ENCODE measurements at regions not wholly inside any gene's neighbourhood (a gene's known extent, or its start where the extent isn't known, plus 50 kb on each side); places are given as distances from the start of the nearest gene placed in this dataset.

- TF ChIP-seq, protein P1, sequence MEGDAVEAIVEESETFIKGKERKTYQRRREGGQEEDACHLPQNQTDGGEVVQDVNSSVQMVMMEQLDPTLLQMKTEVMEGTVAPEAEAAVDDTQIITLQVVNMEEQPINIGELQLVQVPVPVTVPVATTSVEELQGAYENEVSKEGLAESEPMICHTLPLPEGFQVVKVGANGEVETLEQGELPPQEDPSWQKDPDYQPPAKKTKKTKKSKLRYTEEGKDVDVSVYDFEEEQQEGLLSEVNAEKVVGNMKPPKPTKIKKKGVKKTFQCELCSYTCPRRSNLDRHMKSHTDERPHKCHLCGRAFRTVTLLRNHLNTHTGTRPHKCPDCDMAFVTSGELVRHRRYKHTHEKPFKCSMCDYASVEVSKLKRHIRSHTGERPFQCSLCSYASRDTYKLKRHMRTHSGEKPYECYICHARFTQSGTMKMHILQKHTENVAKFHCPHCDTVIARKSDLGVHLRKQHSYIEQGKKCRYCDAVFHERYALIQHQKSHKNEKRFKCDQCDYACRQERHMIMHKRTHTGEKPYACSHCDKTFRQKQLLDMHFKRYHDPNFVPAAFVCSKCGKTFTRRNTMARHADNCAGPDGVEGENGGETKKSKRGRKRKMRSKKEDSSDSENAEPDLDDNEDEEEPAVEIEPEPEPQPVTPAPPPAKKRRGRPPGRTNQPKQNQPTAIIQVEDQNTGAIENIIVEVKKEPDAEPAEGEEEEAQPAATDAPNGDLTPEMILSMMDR (IDR thresholded peaks at IDR 0.05; ENCODE audit: insufficient read depth, low read depth, low read length) = no peak
- TF ChIP-seq EZH2 (IDR thresholded peaks at IDR 0.05; ENCODE audit: insufficient read depth, low read length) = no peak
These were observed 167.7 kb upstream of the PPP2R2B start for GRCh38 chr5:147046281-147046680.

All from astrocyte (in vitro differentiated cells and primary cell).